Stimulated activated CD8-positive, alpha-beta memory T cell treated with anti-CD3 and anti-CD28 coated beads, Interleukin-15, amount 100 ng/mL, for 48 hours (primary cell): ENCODE measurements at regions not wholly inside any gene's neighbourhood (a gene's known extent, or its start where the extent isn't known, plus 50 kb on each side); places are given as distances from the start of the nearest gene placed in this dataset.

ENCODE experiments used
- DNase-seq, 2 donors: peaks; one replicate each; pipeline ENCODE4 v3.0.0-alpha.2; 2020; ENCODE audit warnings: low read depth in 2 of 2

GRCh38 chr7:156179872-156180390, 367.7 kb upstream of the SHH start:
- DNase-seq: no peak

GRCh38 chr7:156178857-156179256, 366.6 kb upstream of the SHH start:
- no peak for DNase-seq

DNA sequence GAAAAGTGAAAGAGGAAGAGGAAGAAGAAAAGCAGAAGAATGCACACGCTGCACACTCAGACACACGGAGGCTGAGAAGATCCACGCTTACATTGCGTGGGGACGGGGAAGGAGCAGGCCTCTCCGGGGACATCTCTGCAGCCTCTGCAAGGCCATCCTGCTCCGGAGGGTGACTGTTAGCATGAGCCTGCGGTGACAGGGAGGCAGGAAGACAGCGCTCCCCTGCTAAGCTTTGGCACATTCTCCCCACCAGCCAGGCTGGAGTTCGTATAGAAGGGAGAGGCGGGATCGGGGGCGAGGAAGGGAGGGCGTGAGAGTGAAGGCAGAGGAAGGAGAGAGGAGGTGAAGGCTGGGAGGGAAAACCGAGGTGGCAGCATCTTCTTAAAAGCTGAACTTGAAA, 366.0 kb upstream of the SHH start:
- DNase-seq: no peak

DNA sequence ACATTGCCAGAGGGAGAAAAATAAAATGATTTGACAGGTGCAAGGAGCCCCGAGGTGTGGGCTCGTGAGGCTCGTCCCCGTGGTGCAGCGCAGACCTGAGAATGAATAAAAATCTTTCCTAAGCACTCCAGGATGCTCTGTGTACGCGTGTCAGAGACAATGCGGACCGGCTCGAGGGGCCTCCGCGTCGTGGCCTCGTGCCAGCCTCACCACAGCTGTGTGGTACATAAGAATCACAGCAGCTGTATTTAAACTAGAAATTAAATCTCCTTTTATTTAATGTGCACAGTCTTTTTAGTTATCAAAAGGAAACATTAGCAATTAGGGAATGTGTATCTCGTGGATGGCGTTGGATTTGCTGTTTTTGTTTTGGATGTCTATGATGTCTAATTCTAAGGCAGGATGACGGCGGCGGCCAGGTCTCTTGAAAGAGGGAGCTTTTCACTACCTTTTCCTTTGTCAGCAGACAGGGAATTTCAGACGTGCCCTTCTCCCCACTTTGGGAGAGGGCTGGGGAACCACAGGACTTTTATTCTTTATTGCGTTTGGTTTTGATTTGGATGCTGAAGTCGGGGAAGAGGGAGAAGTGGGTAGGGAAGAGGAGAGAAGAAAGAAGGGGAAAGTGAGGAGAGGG, 365.3 kb upstream of the SHH start:
- DNase-seq: no peak

- DNase-seq: no peak
Observed at GRCh38 chr7:156176039-156176438, 363.8 kb upstream of the SHH start.

GRCh38 chr7:156175003-156175402, 362.7 kb upstream of the SHH start:
- DNase-seq: no peak

DNA sequence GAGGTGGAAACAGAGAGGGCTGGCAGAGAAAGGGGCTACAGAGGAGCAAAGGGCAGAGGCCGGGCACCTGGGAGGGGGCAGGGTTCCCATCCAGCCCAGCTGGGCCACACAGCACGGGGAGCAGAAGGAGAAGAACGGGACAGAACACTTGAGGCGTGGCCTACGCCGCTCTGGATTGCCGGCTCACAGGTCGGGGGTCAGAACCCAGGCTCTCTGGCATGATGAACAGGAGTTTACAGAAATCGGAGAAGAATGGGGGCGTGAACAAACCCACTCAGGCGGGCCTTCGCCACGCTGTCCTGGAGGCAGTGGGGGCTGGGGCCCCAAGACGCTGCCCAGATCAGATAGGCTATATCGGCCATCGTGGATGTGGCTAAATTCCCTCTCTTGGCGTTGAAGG, 362.2 kb upstream of the SHH start:
- DNase-seq: no peak

GRCh38 chr7:156173748-156174353, 361.6 kb upstream of the SHH start:
- DNase-seq: no peak

DNA sequence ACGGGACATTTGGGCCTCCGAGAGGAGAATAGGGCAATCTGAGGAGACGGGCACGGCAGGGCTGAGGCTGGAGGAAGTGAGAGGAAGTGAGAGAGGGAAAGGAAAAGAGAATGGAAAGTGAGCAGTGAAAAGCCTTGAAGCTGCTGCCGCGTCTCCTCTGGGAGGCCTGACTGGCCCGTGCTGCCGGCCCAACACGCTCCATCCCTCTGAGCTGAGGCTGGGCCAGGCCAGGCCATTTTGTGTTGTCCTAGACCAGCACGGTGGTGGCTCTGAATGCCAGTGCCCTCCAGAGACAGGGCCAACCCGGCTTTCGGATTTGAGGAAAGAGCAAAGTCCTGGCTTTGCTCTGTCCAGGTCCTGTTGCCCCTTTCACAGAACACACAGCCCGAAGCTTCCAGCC, 361.1 kb upstream of the SHH start:
- no peak for DNase-seq

DNA sequence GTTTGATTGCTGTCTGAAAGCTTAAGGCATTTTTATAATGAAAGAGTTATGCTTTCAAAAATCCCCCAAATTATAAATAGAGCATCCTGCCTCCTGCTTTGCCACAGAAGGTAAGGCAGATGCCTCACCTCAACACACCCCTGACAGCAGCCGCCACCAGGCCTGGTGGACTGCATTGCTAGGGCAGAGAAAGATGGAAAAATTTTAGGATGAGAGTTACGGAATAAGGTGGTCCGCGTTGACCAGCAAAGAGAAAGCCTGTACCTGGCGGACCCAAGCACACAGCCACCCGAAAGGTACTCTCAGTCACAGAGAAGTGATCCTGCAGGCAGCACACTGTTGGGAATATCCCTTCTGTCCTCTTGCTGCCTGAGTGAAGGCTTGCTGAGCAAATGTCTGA, 360.4 kb upstream of the SHH start:
- DNase-seq: no peak

GRCh38 chr7:156169474-156170370, 357.5 kb upstream of the SHH start:
- no peak for DNase-seq

GRCh38 chr7:156168434-156168833, 356.2 kb upstream of the SHH start:
- no peak for DNase-seq

DNA sequence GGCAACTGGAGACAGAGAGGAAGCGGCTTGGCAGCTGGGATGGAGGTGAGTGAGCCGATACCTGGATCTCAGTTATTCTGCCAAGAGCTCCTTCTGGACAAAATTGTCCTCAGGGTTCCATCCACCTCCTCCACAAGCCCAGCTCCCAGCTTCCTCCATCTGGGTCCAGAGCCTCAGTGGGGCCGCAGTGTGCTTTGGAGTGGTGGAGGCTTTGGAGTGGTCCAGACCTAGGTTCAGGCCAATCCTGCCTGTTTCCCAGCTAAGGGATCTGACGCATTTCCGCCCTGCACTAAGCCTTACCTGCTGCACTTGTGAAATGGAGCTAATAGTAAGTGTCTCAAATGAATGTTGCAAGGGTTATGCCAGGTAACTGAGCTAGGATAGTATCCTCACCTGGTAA, 355.7 kb upstream of the SHH start:
- no peak for DNase-seq

DNA sequence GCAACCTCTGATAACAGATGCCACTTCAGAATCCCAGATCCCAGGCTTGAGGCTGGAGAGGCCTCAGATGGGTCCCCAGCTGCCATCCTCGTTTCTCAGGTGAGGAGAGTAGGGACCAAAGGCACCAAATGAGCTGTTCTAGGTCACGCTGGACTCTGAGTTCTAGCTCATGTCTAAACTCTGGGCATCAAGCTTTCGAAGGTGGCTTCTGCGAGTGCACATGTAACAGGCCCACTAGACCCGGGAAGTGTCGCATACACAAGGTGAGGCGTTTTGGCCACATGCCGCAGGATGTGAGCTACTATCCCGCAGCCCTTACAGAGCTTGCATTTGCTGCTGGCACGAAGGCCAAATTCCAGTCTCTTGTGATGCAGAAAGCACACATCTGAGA, 355.1 kb upstream of the SHH start:
- no peak for DNase-seq

DNA sequence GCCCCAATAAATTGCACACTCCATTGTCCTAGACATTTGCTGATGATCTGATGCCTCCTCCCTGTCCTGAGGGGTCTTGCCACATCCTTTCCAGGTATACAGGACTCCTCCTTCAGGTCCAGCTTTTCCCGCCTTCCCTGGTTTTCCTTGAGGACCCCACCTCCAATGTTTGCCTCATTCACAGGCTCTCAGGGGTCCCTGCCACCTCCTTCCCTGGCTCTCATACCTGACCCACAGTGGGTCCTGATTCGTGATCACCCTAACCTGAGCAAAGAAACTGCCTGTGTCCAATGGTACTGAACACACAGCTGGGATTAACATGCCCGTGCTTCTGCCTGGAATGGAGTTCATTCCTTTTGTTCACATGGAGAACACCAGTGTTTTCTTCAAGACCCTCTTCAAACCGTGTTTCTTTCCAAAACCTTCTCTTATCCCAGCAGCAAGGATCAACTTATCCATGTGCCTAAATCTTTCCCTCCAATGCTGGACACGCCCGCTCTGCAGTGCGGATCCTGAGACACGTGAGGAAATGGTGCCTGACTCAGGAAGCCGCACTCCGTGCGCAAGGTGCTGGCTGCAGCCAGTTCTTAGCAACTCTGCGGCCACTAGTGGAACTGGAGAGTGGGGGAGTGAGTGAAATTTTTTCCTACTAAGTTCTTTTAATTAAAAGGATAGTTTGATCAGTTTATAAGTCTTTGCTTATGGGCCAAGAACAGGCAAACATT, 354.6 kb upstream of the SHH start:
- DNase-seq: no peak

DNA sequence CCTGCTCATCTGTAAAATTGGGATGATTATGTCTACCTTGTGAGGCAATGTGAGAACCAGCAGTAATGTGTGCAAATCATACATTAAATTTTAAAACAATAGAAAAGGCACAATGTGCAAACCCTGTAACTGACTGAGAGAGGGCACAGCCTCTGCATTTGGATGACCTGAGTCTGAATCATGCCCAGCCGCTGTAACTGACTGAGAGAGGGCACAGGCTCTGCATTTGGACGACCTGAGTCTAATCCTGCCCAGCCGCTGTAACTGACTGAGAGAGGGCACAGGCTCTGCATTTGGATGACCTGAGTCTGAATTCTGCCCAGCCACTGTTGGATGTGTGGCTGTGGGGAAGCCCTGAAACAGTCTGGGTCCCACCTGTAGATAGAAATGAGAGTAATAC, 351.5 kb upstream of the SHH start:
- no peak for DNase-seq

- no peak for DNase-seq
Observed at GRCh38 chr7:156162451-156162850, 350.2 kb upstream of the SHH start.

DNA sequence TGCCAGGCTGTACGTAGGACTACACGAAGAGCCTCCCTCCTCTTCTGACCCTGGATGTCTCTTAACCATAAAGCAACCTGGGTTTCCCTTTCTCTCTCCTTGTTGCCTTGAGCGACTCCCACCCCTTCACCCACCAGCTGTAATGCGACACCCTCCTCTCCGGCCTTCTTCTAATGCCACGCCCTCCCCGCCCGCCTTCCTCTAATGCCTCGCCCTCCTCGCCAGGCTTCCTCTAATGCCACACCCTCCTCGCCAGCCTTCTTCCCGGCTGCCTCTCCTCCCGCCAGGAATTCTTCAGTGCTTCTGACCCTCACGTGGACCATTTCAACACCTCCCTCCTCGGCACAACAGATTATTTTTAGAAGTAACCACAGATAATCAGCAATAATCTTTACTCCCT, 348.5 kb upstream of the SHH start:
- DNase-seq: no peak

DNA sequence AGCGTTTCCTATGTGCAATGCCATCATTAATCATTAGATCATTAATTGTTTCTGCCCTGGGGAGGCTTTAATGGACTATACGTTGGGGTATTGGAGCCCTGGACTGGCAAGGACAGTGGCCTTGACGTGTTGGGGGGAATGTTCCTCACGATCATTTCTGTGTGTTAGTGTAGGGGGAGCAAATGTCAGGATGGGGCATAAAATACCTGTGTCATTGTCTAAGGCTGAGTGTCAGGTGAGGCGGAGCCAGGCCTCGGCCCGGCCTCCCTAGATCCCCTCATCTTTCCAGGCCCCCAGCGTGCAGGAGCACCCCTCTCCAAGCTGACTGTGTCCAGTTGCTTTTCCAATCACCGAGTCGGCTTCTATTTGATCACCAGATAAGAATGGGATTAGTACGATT, 346.4 kb upstream of the SHH start:
- DNase-seq: no peak

DNA sequence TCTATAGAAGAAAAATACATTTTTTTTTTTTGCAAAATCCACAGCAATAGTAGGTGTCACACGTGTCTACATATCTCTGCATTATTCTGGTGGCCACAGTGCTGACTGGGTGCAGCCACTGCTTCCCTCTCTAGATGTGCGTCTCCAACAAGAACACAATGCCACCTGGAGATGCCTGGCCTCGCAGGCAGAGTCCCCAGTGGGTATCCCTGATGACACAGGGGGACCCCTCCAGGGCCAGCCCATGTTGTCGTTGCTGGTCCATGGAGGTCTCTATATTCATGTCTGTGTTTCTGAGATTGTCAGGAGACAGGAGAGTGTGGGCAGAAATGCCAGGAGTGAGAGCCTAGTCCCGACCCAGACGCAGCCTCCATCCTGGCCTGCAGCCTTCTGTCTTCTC, 345.9 kb upstream of the SHH start:
- no peak for DNase-seq

DNA sequence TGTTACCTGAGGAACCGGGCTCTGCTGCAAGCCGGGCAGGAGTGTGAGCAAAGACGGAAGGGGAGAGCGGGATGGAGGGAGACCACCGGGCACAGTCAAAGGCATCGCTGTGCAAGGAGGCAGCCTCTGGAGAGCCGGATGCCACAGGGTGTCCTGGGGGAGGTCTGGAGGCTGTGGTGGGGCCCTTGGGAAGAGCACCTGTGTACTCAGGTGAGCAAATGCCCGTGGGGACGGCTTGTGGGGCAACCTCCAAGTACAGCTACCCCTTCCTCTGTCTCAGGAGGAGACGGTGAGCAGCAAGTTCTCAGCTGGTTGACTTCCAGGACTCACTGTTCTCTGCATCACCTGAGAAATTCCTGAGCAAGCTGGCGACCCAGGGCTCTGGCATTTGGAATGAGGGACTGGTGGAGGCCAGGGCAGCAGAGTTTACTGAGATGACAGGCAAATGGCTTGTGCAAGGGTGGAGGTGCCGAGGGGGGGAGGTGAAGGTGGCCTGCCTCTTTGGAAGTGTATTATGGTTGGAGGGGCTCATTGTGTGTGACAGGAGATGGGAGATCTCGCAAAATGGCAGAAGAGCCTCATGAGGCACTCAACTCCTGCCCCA, 345.2 kb upstream of the SHH start:
- no peak for DNase-seq
